ENCODE measurements at regions not wholly inside any gene's neighbourhood (a gene's known extent, or its start where the extent isn't known, plus 50 kb on each side); places are given as distances from the start of the nearest gene placed in this dataset.

DNA sequence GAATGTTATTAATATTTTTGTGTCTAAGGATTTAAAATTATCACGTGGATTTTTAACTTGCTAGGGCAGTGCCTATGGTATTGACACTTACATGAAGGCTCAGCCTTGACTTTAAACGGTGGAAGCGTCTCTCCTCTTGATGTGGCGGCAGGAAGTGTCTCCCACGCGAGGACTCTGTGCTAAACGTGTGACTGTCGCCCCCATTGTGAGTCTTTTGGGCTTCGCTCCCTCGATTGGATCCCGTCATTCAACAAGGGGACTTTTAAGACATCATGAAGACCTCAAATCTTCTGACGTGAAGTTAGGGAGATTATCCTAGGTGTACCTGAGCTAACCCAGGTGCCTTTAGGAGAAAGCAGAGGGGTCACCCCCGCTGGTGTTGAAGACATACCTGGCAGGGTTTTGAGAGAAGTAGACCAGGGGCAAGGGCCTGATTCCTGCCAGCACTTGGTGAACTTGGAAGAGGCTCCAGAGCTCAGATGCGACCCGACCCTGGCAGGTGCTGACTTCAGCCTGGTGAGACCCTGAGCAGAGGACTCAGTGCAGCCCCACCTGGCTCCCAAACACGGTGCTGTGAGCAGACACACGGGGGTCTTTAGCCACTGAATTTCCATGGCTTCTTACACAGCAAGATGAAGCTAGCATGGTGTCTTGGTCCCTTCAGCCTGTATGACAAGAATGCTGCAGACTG, 55.7 kb upstream of the IRX4 start:
- no peaks in the 10 kb centered on the region for H3K36me3 ChIP-seq (replicated peaks; ENCODE audit: low read depth, low read length)
- H3K4me2 ChIP-seq (ENCODE audit: low read length), result no peak overlapping the region
- TF ChIP-seq, protein P1, sequence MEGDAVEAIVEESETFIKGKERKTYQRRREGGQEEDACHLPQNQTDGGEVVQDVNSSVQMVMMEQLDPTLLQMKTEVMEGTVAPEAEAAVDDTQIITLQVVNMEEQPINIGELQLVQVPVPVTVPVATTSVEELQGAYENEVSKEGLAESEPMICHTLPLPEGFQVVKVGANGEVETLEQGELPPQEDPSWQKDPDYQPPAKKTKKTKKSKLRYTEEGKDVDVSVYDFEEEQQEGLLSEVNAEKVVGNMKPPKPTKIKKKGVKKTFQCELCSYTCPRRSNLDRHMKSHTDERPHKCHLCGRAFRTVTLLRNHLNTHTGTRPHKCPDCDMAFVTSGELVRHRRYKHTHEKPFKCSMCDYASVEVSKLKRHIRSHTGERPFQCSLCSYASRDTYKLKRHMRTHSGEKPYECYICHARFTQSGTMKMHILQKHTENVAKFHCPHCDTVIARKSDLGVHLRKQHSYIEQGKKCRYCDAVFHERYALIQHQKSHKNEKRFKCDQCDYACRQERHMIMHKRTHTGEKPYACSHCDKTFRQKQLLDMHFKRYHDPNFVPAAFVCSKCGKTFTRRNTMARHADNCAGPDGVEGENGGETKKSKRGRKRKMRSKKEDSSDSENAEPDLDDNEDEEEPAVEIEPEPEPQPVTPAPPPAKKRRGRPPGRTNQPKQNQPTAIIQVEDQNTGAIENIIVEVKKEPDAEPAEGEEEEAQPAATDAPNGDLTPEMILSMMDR (IDR thresholded peaks at IDR 0.05; ENCODE audit: low read depth, low read length), result no peak
- no peak for TF ChIP-seq EZH2phosphoT487 (IDR thresholded peaks at IDR 0.05; ENCODE audit: low read depth)
- no peaks in the 10 kb centered on the region for H3K79me2 ChIP-seq (ENCODE audit: low read length)
- H3K9me3 ChIP-seq (ENCODE audit: insufficient read depth, low read length), result no peaks in the 10 kb centered on the region
- H3K27me3 ChIP-seq (ENCODE audit: low read depth, low read length), result no peaks in the 10 kb centered on the region
- H2AFZ ChIP-seq (ENCODE audit: low read depth, low read length), result no peak overlapping the region
- H3K9ac ChIP-seq (ENCODE audit: low read length), result no peak overlapping the region
- H3K27ac ChIP-seq (ENCODE audit: low read length), result no peak overlapping the region
- H3K4me1 ChIP-seq (ENCODE audit: low read length), result no peaks in the 10 kb centered on the region
- H4K20me1 ChIP-seq (ENCODE audit: insufficient read depth, low read length), result no peaks in the 10 kb centered on the region
- no peak overlapping the region for H3K4me3 ChIP-seq (ENCODE audit: low read length)

DNA sequence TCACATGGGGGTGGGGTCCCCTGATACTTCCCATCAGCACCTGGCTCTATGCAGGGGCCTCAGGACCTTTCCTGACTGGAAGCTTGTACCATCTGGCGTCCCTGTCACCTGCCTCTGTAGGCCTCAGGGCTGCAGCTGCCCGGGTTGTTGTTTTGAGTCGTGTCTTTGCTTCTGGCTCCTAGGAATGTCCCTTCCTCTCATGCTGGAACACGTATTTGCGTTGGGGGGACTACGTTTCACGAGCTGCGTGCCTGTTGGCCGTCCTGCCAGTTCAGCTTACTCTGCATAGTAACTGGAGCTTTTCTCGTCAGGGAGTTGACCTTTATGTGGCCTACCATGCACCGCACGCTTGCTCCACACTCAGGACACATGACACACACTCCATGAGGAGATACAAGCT, 54.9 kb upstream of the IRX4 start:
- TF ChIP-seq, protein P1 (IDR thresholded peaks at IDR 0.05; ENCODE audit: low read depth, low read length), result no peak
- TF ChIP-seq EZH2phosphoT487 (IDR thresholded peaks at IDR 0.05; ENCODE audit: low read depth), result no peak
- H3K36me3 ChIP-seq (replicated peaks; ENCODE audit: low read depth, low read length), result no peaks in the 10 kb centered on the region
- no peak overlapping the region for H3K4me3 ChIP-seq (ENCODE audit: low read length)
- H2AFZ ChIP-seq (ENCODE audit: low read depth, low read length), result no peak overlapping the region
- no peaks in the 10 kb centered on the region for H3K27me3 ChIP-seq (ENCODE audit: low read depth, low read length)
- H3K9me3 ChIP-seq (ENCODE audit: insufficient read depth, low read length), result no peaks in the 10 kb centered on the region
- H3K4me2 ChIP-seq (ENCODE audit: low read length), result no peak overlapping the region
- H4K20me1 ChIP-seq (ENCODE audit: insufficient read depth, low read length), result no peaks in the 10 kb centered on the region
- no peak overlapping the region for H3K9ac ChIP-seq (ENCODE audit: low read length)
- H3K27ac ChIP-seq (ENCODE audit: low read length), result no peak overlapping the region
- H3K4me1 ChIP-seq (ENCODE audit: low read length), result no peaks in the 10 kb centered on the region
- H3K79me2 ChIP-seq (ENCODE audit: low read length), result no peaks in the 10 kb centered on the region

DNA sequence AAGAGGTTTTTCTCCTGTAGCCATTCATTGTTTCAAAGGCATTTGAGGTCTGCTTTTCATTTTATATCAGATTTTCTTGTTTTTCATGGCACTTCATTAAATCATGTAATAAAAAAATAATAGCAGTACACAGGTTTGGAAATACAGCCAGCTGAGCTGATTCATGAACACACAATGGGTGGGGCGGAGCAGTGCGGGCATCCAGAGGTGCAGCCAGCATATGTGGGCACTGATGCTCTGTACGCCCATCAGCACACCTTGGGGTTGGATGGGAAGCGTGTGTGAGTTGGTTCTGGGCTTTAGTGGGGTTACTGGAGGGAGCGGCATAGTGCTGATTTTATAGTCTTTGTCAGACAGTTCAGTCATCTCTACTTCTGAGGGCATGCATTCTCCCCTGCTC, 54.2 kb upstream of the IRX4 start:
- Histone ChIP-seq H3K4me1 (ENCODE audit: low read length) (no peaks in the 10 kb centered on the region), H3K4me2 (ENCODE audit: low read length) (no peak overlapping the region), H3K27me3 (ENCODE audit: low read depth, low read length) (no peaks in the 10 kb centered on the region), H3K9ac (ENCODE audit: low read length) (no peak overlapping the region), H4K20me1 (ENCODE audit: insufficient read depth, low read length) (no peaks in the 10 kb centered on the region), H3K79me2 (ENCODE audit: low read length) (no peaks in the 10 kb centered on the region), H3K36me3 (replicated peaks; ENCODE audit: low read depth, low read length) (no peaks in the 10 kb centered on the region), H3K4me3 (ENCODE audit: low read length) (no peak overlapping the region), H3K9me3 (ENCODE audit: insufficient read depth, low read length) (no peaks in the 10 kb centered on the region), H3K27ac (ENCODE audit: low read length) (no peak overlapping the region), H2AFZ (ENCODE audit: low read depth, low read length) (no peak overlapping the region)
- TF ChIP-seq, protein P1 (IDR thresholded peaks at IDR 0.05; ENCODE audit: low read depth, low read length), result no peak
- no peak for TF ChIP-seq EZH2phosphoT487 (IDR thresholded peaks at IDR 0.05; ENCODE audit: low read depth)

DNA sequence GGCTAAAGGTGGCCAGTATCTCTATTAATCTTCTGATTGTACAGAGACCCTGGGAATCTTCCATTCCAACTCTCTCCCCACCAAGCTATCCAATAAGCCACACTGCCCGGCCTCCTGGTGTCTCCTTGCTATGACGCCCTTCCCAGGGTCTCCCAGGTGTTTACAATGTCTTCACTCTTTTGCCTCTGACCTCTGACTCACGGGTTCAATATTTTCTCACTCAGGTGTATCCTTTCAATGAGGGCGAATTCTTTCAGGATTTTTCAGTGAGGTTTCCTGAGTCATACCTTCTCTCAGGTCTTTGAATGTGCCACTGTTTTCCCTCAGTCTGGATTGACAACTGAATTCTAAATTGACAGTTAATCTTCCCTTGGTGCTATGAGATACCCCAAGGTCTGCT, 53.7 kb upstream of the IRX4 start:
- H3K27me3 ChIP-seq (ENCODE audit: low read depth, low read length), result no peaks in the 10 kb centered on the region
- TF ChIP-seq EZH2phosphoT487 (IDR thresholded peaks at IDR 0.05; ENCODE audit: low read depth), result no peak
- TF ChIP-seq, protein P1 (IDR thresholded peaks at IDR 0.05; ENCODE audit: low read depth, low read length), result no peak
- no peak overlapping the region for H3K27ac ChIP-seq (ENCODE audit: low read length)
- no peaks in the 10 kb centered on the region for H3K36me3 ChIP-seq (replicated peaks; ENCODE audit: low read depth, low read length)
- H3K4me2 ChIP-seq (ENCODE audit: low read length), result no peak overlapping the region
- H4K20me1 ChIP-seq (ENCODE audit: insufficient read depth, low read length), result no peaks in the 10 kb centered on the region
- no peak overlapping the region for H3K9ac ChIP-seq (ENCODE audit: low read length)
- H3K79me2 ChIP-seq (ENCODE audit: low read length), result no peaks in the 10 kb centered on the region
- H3K9me3 ChIP-seq (ENCODE audit: insufficient read depth, low read length), result no peaks in the 10 kb centered on the region
- no peak overlapping the region for H3K4me3 ChIP-seq (ENCODE audit: low read length)
- no peaks in the 10 kb centered on the region for H3K4me1 ChIP-seq (ENCODE audit: low read length)
- H2AFZ ChIP-seq (ENCODE audit: low read depth, low read length), result no peak overlapping the region

Data from OCI-LY3 (cell line).